NT2/D1 (cell line): ENCODE measurements at regions not wholly inside any gene's neighbourhood (a gene's known extent, or its start where the extent isn't known, plus 50 kb on each side); places are given as distances from the start of the nearest gene placed in this dataset.

ENCODE experiments used
- SUZ12 ChIP-seq: IDR thresholded peaks from 2 replicates; pipeline ENCODE4 v1.6.1; 2011; ENCODE audit not compliant: insufficient read length, insufficient read depth; ENCODE audit errors: extremely low read depth
- ZNF274 ChIP-seq: IDR thresholded peaks from 2 replicates; pipeline ENCODE4 v1.6.1; 2011; ENCODE audit warnings: mild to moderate bottlenecking, low read depth, low read length

GRCh38 chr6:156691018-156691417 is 86.2 kb upstream of the ARID1B start:
- TF ChIP-seq SUZ12 (no peak), ZNF274 (no peak)
